Activated CD8-positive, alpha-beta T cell treated with anti-CD3 and anti-CD28 coated beads for 36 hours (primary cell): ENCODE measurements at regions not wholly inside any gene's neighbourhood (a gene's known extent, or its start where the extent isn't known, plus 50 kb on each side); places are given as distances from the start of the nearest gene placed in this dataset.

ENCODE experiments used
- ATAC-seq: fragments of 200-7000 bp; cut with Tn5 transposase; one replicate; pipeline ENCODE4 v1.10.0; 2021; ENCODE audit warnings: mild to moderate bottlenecking, moderate library complexity
- CTCF ChIA-PET: fragments of 350-600 bp; sonication (Branson Sonifier 250); formaldehyde crosslinking; loops from one replicate; lab custom pipeline; 2021; ENCODE audit warnings: antibody characterized with exemption; lab: Charles Lee
- POLR2A ChIA-PET: fragments of 350-600 bp; sonication (Branson Sonifier 250); formaldehyde crosslinking; loops from one replicate; lab custom pipeline; 2021; ENCODE audit warnings: antibody characterized with exemption; lab: Charles Lee
- DNase-seq: peaks from one replicate; pipeline ENCODE4 v3.0.0-alpha.2; 2020
- H3K27ac Mint-ChIP-seq: one replicate; pipeline ENCODE4 v1.8.0; 2021; ENCODE audit warnings: mild to moderate bottlenecking, mixed read lengths
- H3K27me3 Mint-ChIP-seq: one replicate; pipeline ENCODE4 v1.8.0; 2021; ENCODE audit warnings: mixed read lengths
- H3K36me3 Mint-ChIP-seq: one replicate; pipeline ENCODE4 v1.8.0; 2021; ENCODE audit warnings: low read depth, mixed read lengths
- H3K4me1 Mint-ChIP-seq: one replicate; pipeline ENCODE4 v1.8.0; 2021; ENCODE audit warnings: low read depth, mixed read lengths
- H3K4me3 Mint-ChIP-seq: one replicate; pipeline ENCODE4 v1.8.0; 2021; ENCODE audit warnings: mild to moderate bottlenecking, moderate library complexity, mixed read lengths
- H3K9me3 Mint-ChIP-seq: one replicate; pipeline ENCODE4 v1.8.0; 2021; ENCODE audit warnings: mixed read lengths
- intact Hi-C: fragments of 100-400 bp; cut with micrococcal nuclease; formaldehyde crosslinking; loops from one replicate; pipeline ENCODE4 v1.10.0; 2022
- TF ChIP-seq, protein P1 (sequence below): fragments of 200-600 bp; IDR thresholded peaks from one replicate; pipeline ENCODE4 v1.8.0; 2022; ENCODE audit warnings: antibody characterized with exemption, mild to moderate bottlenecking

DNA sequence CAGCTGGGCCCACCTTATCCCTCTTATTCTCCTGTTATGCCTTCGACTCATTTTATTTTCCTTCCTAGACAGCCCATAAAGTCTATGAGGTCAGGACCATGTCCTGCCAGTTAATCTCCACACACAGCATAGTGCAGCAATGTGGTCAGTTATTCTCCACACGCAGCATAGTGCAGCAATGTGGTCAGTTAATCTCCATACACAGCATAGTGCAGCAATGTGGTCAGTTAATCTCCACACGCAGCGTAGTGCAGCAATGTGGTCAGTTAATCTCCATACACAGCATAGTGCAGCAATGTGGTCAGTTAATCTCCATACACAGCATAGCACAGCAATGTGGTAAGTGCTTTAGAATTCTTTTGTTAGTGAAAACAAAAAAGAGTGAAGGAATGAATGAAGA lies 77.8 kb downstream of the TEX36 start:
- Mint-ChIP-seq H3K4me3 (no peak overlapping the region), H3K27me3 (peaks cover 3% of the 10 kb centered on the region), H3K36me3 (no peaks in the 10 kb centered on the region), H3K4me1 (no peaks in the 10 kb centered on the region), H3K27ac (no peak overlapping the region), H3K9me3 (no peaks in the 10 kb centered on the region)
- POLR2A ChIA-PET = no interaction called here
- no peak for DNase-seq
- intact Hi-C loops = no loop called here
- TF ChIP-seq, protein P1, sequence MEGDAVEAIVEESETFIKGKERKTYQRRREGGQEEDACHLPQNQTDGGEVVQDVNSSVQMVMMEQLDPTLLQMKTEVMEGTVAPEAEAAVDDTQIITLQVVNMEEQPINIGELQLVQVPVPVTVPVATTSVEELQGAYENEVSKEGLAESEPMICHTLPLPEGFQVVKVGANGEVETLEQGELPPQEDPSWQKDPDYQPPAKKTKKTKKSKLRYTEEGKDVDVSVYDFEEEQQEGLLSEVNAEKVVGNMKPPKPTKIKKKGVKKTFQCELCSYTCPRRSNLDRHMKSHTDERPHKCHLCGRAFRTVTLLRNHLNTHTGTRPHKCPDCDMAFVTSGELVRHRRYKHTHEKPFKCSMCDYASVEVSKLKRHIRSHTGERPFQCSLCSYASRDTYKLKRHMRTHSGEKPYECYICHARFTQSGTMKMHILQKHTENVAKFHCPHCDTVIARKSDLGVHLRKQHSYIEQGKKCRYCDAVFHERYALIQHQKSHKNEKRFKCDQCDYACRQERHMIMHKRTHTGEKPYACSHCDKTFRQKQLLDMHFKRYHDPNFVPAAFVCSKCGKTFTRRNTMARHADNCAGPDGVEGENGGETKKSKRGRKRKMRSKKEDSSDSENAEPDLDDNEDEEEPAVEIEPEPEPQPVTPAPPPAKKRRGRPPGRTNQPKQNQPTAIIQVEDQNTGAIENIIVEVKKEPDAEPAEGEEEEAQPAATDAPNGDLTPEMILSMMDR = no peak
- no peak for ATAC-seq
- CTCF ChIA-PET = no interaction called here

DNA sequence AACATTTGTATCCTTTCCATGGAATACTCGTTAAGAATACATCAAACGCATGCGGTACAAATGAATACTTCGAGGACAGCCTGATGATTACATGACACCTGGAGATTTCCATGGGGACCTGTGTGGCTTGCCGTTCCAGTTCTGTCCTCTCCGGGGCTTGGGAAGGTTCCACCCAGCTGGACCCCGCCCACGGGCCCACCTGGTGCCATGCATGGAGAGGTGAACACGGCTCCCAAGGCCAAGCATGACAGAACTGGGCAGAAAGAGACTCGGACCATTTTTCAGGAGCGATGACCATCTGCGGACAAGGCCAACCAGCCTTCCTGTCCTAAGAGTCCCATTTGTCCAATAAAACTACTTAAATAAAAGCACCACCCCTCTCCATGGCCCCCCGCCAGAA lies 80.1 kb downstream of the TEX36 start:
- Mint-ChIP-seq H3K9me3 (no peaks in the 10 kb centered on the region), H3K4me1 (peaks cover 2% of the 10 kb centered on the region), H3K27me3 (peaks cover 3% of the 10 kb centered on the region), H3K36me3 (no peaks in the 10 kb centered on the region), H3K27ac (no peak overlapping the region), H3K4me3 (no peak overlapping the region)
- ChIA-PET POLR2A (no interaction called here), CTCF (no interaction called here)
- ATAC-seq (no peak), DNase-seq (no peak)
- intact Hi-C loops = no loop called here
- TF ChIP-seq, protein P1 = no peak

DNA sequence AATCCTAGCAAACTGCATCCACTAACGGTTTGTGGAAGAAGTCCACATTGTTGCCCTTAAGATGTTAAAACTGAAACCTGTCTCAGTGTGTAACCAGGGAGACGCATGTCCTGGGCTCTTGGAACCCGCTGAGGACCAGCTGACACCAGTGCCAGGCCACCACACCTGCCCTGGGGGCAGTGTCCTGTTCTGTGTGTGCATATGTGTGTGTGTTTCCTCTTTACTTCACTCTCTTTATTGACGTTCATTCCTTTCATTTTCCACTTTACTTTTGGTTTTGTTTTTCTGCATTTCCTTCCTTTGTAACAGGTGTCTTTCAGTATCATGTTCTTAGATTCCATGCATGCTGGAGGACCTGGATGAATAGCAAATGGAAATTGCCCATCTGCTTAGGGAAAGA lies 83.8 kb downstream of the TEX36 start:
- Mint-ChIP-seq H3K36me3 (peaks cover 1% of the 10 kb centered on the region), H3K27ac (no peak overlapping the region), H3K27me3 (no peaks in the 10 kb centered on the region), H3K4me3 (no peak overlapping the region), H3K4me1 (peaks cover 2% of the 10 kb centered on the region), H3K9me3 (peaks cover 11% of the 10 kb centered on the region)
- TF ChIP-seq, protein P1 = no peak
- DNase-seq = no peak
- intact Hi-C loops = no loop called here
- no peak for ATAC-seq
- CTCF ChIA-PET = interaction anchor here (1.2 kb wide), 1 partner anchor 14 kb away, joined by 3 read pairs; no protein-coding TSS in a partner anchor
- POLR2A ChIA-PET = no interaction called here

DNA sequence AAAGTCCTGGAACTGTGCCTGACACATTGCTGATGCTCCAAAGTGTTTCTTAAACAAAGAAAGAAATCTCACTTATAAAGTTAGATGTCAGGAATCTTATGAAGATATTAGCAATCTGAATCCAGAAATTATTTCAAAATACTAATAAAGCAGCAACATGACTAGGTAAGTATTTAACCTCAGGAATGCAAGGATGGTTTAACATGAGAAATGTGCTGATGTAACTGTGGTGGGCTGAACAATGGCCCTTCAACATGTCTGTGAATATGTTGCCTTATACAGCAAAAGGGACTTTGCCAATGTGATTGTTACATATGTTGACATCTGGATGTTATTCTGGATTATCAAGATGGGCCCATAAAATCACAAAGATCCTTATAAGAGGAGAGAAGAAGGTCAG lies 87.1 kb downstream of the TEX36 start:
- H3K27ac Mint-ChIP-seq = no peak overlapping the region
- ATAC-seq (no peak), DNase-seq (no peak)
- ChIA-PET POLR2A (no interaction called here), CTCF (no interaction called here)
- peaks cover 11% of the 10 kb centered on the region for H3K9me3 Mint-ChIP-seq
- no peaks in the 10 kb centered on the region for H3K27me3 Mint-ChIP-seq
- intact Hi-C loops = no loop called here
- peaks cover 1% of the 10 kb centered on the region for H3K36me3 Mint-ChIP-seq
- H3K4me1 Mint-ChIP-seq = peaks cover 2% of the 10 kb centered on the region
- TF ChIP-seq, protein P1 = no peak
- H3K4me3 Mint-ChIP-seq = no peak overlapping the region

DNA sequence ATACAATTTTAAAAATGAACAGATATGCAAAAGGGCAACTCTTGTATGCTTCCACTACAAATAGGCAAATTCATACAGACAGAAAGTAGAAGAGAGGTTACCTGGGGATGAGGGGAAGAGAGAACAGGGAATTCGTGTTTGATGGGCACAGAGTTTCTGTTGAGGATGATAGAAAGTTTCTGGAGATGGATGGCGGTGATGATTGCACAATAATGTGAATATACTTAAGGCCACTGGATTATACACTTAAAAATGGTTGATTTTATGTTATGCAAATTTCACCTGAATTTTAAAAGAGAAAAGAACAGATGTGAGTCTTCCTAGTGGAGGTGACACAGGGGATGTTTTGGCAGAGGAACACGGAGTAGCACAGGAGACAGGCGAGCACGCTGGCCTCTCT lies 89.3 kb downstream of the TEX36 start:
- no peak overlapping the region for H3K4me3 Mint-ChIP-seq
- DNase-seq (no peak), ATAC-seq (no peak)
- H3K36me3 Mint-ChIP-seq = peaks cover 1% of the 10 kb centered on the region
- TF ChIP-seq, protein P1 = no peak
- POLR2A ChIA-PET = no interaction called here
- H3K4me1 Mint-ChIP-seq = no peaks in the 10 kb centered on the region
- H3K27me3 Mint-ChIP-seq = no peaks in the 10 kb centered on the region
- H3K27ac Mint-ChIP-seq = no peak overlapping the region
- intact Hi-C loops = no loop called here
- CTCF ChIA-PET = no interaction called here
- peaks cover 11% of the 10 kb centered on the region for H3K9me3 Mint-ChIP-seq
